HCT116 (cell line): ENCODE measurements at regions not wholly inside any gene's neighbourhood (a gene's known extent, or its start where the extent isn't known, plus 50 kb on each side); places are given as distances from the start of the nearest gene placed in this dataset.

Experiments
- ATAC-seq: fragments of 200-7000 bp; cut with Tn5 transposase; 2 replicates; pipeline ENCODE4 v1.9.1; 2020; ENCODE audit warnings: mild to moderate bottlenecking, moderate library complexity
- BruUV-seq: library from RNA; stranded (reverse); fragments of 400-500 nt; replicated peaks from 2 replicates; lab custom pipeline; 2021; lab: Mats Ljungman, UMichigan
- CTCF ChIA-PET: fragments of 300-600 bp; sonication (Branson Sonifier 250); formaldehyde crosslinking; loops from one replicate; lab custom pipeline; 2021; ENCODE audit warnings: antibody characterized with exemption; lab: Charles Lee
- POLR2A ChIA-PET: fragments of 300-600, 350-600 bp; sonication (Branson Sonifier 250); formaldehyde crosslinking; loops from one replicate; lab custom pipeline; 2021; ENCODE audit warnings: antibody characterized with exemption; lab: Charles Lee
- RAD21 ChIA-PET, 2 experiments: fragments of 300-600 bp; sonication (Branson Sonifier 250); formaldehyde crosslinking; loops; one replicate each; lab custom pipeline; 2023; ENCODE audit warnings: low total read pairs in 2 of 2; ENCODE audit not compliant: uncharacterized antibody in 2 of 2, unreplicated experiment in 2 of 2, low non-redundant PET in 1 of 2; lab: Charles Lee
- DNase-seq: peaks from one replicate; pipeline ENCODE4 v3.0.0-alpha.2; 2010; ENCODE audit warnings: low read depth, low spot score
- H2AFZ ChIP-seq: fragments of 200-600 bp; shearing (Covaris generic), sonication (generic); 2 replicates; pipeline ENCODE4 v1.6.1; 2017; ENCODE audit warnings: low read depth, mixed run types, mixed read lengths, antibody characterized with exemption, low read length; ENCODE audit not compliant: poor library complexity, severe bottlenecking
- H3K27ac ChIP-seq: 2 replicates; pipeline ENCODE4 v1.5.1; 2012; ENCODE audit warnings: low read depth, low read length
- H3K27me3 ChIP-seq: fragments of 200-600 bp; sonication (generic); 2 replicates; pipeline ENCODE4 v1.6.1; 2016; ENCODE audit warnings: mixed run types, low read length, mixed read lengths; ENCODE audit not compliant: insufficient read depth
- H3K36me3 ChIP-seq, 2 experiments: fragments of 200-500 bp in 1 of 2; fragments of 200-600 bp in 1 of 2; sonication (Bioruptor generic) in 1 of 2; sonication (generic) in 1 of 2; 2 replicates each; pipeline versions ENCODE4 v1.5.1 to v1.6.1; 2014 to 2016; ENCODE audit warnings: low read length in 2 of 2, inconsistent platforms in 1 of 2, mixed read lengths in 1 of 2, mixed run types in 1 of 2; ENCODE audit not compliant: insufficient read depth in 2 of 2, control insufficient read depth in 1 of 2
- H3K4me1 ChIP-seq, 2 experiments: fragments of 200-600 bp in 1 of 2; sonication (generic) in 1 of 2; 2 replicates each; pipeline versions ENCODE4 v1.5.1 to v1.6.1; 2012 to 2017; ENCODE audit warnings: low read length in 2 of 2, inconsistent platforms in 1 of 2, mild to moderate bottlenecking in 1 of 2, mixed read lengths in 1 of 2, mixed run types in 1 of 2, moderate library complexity in 1 of 2; ENCODE audit not compliant: insufficient read depth in 2 of 2, control insufficient read depth in 1 of 2
- H3K4me2 ChIP-seq: fragments of 200-600 bp; sonication (generic); 2 replicates; pipeline ENCODE4 v1.6.1; 2017; ENCODE audit warnings: mixed run types, low read length, mixed read lengths
- H3K4me3 ChIP-seq, 2 experiments: fragments of 200-600 bp in 1 of 2; sonication (generic) in 1 of 2; replicated peaks in 1 of 2; 2 replicates each; pipeline ENCODE4 v1.5.1; 2011 to 2016; ENCODE audit warnings: low read length in 2 of 2, control low read depth in 1 of 2, low read depth in 1 of 2, mild to moderate bottlenecking in 1 of 2, mixed read lengths in 1 of 2, mixed run types in 1 of 2
- H3K79me2 ChIP-seq: fragments of 200-600 bp; sonication (generic); 2 replicates; pipeline ENCODE4 v1.6.1; 2017; ENCODE audit warnings: mild to moderate bottlenecking, mixed run types, low read length, moderate library complexity, mixed read lengths; ENCODE audit not compliant: insufficient read depth
- H3K9ac ChIP-seq: fragments of 200-600 bp; sonication (generic); 2 replicates; pipeline ENCODE4 v1.6.1; 2016; ENCODE audit warnings: low read length, mixed read lengths
- H3K9me2 ChIP-seq: fragments of 200-600 bp; sonication (generic), shearing (Covaris generic); 2 replicates; pipeline ENCODE4 v1.6.1; 2017; ENCODE audit warnings: mixed run types, mild to moderate bottlenecking, moderate library complexity; ENCODE audit not compliant: insufficient read depth
- H3K9me3 ChIP-seq, 2 experiments: fragments of 200-500 bp in 1 of 2; fragments of 200-600 bp in 1 of 2; sonication (Bioruptor generic) in 1 of 2; sonication (generic) in 1 of 2; 2 replicates each; pipeline ENCODE4 v1.6.1; 2014 to 2017; ENCODE audit warnings: low read length in 2 of 2, mixed read lengths in 2 of 2, inconsistent platforms in 1 of 2, low read depth in 1 of 2, mild to moderate bottlenecking in 1 of 2, mixed run types in 1 of 2, moderate library complexity in 1 of 2; ENCODE audit not compliant: control insufficient read depth in 1 of 2, insufficient read depth in 1 of 2
- H4K20me1 ChIP-seq: fragments of 200-600 bp; sonication (generic), shearing (Covaris generic); 2 replicates; pipeline ENCODE4 v1.6.1; 2017; ENCODE audit warnings: mixed run types, mild to moderate bottlenecking, moderate library complexity; ENCODE audit not compliant: insufficient read depth
- CEBPB ChIP-seq: IDR thresholded peaks from 2 replicates; pipeline ENCODE4 v1.6.1; 2012; ENCODE audit warnings: low read depth
- EZH2phosphoT487 ChIP-seq: fragments of 200-600 bp; IDR thresholded peaks from 2 replicates; pipeline ENCODE4 v1.6.1; 2018; ENCODE audit warnings: antibody characterized with exemption, borderline replicate concordance
- JUND ChIP-seq: IDR thresholded peaks from 2 replicates; pipeline ENCODE4 v1.6.1; 2012
- POLR2A ChIP-seq: IDR thresholded peaks from 2 replicates; pipeline ENCODE4 v1.7.0; 2011; ENCODE audit warnings: borderline replicate concordance; ENCODE audit not compliant: insufficient read depth, insufficient read length; ENCODE audit errors: extremely low read depth
- RAD21 ChIP-seq: IDR thresholded peaks from 2 replicates; pipeline ENCODE4 v1.6.1; 2012; ENCODE audit warnings: low read depth, mild to moderate bottlenecking
- TCF7L2 ChIP-seq: IDR thresholded peaks from 2 replicates; pipeline ENCODE4 v1.7.0; 2011; ENCODE audit warnings: borderline replicate concordance, inconsistent platforms; ENCODE audit not compliant: insufficient read depth, insufficient read length; ENCODE audit errors: extremely low read depth
- intact Hi-C: fragments of 100-400 bp; cut with micrococcal nuclease; formaldehyde crosslinking; loops from 2 replicates; pipeline ENCODE4 v1.10.0; 2022
- TF ChIP-seq, protein P1 (sequence below): IDR thresholded peaks from 2 replicates; pipeline ENCODE4 v1.6.1; 2011; ENCODE audit warnings: mild to moderate bottlenecking, low read length, moderate library complexity; ENCODE audit not compliant: insufficient replicate concordance; ENCODE audit errors: extremely low read depth
- TF ChIP-seq, protein P2 (sequence below): IDR thresholded peaks from 2 replicates; pipeline ENCODE4 v1.6.1; 2012; ENCODE audit warnings: low read depth

DNA sequence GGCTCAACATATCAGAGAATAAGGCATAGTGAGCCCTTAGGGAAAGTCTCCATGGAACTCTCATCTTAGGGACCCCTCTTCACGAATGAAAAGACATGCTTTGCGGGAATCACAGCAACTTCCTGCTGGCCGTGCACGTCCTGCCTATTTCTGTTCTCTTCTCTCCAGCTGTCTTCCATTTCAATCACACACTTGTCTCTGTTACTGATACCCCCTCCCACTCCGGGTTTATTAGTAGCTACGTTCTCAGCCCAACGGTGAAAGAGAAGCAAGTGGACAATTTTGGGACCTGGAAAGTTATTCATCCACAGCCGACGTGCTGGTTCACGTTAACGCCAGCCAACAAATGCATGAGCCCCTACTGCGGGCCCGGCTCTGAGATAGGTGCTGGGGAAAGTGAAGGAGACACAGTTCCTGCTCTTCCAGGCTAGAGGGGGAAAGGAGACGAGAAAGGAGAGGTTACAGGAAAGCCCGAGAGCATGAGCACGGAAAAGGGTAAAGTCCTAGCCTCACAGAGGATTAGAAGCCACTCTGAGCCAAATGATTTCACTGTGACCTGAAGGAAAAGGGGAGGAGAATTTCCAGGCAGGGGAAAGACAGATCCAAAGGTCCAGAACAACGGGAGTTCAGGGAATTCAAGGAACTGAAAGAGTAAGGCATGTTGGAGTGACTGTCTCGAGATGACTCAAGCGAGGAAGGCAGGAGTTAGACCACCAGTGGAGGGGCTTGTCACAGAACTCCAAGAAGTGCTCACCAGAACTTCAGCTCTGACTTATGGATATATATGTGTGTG lies 81.8 kb upstream of the CLDN10 start:
- ChIA-PET POLR2A (no interaction called here), RAD21 (no interaction called here), CTCF (interaction anchor here (0.5 kb wide), 1 partner anchor 1497 kb away, joined by 7 read pairs; no protein-coding TSS in a partner anchor)
- no peak overlapping the region for H3K4me2 ChIP-seq
- no peaks in the 10 kb centered on the region for H3K9me2 ChIP-seq
- H4K20me1 ChIP-seq, result no peaks in the 10 kb centered on the region
- H3K9ac ChIP-seq, result no peak overlapping the region
- H3K27me3 ChIP-seq, result no peaks in the 10 kb centered on the region
- TF ChIP-seq POLR2A (no peak), CEBPB (no peak), TCF7L2 (no peak), EZH2phosphoT487 (no peak), JUND (no peak)
- TF ChIP-seq, protein P1, sequence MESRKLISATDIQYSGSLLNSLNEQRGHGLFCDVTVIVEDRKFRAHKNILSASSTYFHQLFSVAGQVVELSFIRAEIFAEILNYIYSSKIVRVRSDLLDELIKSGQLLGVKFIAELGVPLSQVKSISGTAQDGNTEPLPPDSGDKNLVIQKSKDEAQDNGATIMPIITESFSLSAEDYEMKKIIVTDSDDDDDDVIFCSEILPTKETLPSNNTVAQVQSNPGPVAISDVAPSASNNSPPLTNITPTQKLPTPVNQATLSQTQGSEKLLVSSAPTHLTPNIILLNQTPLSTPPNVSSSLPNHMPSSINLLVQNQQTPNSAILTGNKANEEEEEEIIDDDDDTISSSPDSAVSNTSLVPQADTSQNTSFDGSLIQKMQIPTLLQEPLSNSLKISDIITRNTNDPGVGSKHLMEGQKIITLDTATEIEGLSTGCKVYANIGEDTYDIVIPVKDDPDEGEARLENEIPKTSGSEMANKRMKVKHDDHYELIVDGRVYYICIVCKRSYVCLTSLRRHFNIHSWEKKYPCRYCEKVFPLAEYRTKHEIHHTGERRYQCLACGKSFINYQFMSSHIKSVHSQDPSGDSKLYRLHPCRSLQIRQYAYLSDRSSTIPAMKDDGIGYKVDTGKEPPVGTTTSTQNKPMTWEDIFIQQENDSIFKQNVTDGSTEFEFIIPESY, result no peak
- no peak overlapping the region for H3K27ac ChIP-seq
- no peak for ATAC-seq
- no peaks in the 10 kb centered on the region for H3K4me1 ChIP-seq
- no TSS peak for BruUV-seq
- no peaks in the 10 kb centered on the region for H3K9me3 ChIP-seq
- DNase-seq, result no peak
- H3K4me3 ChIP-seq, result no peak overlapping the region
- H3K79me2 ChIP-seq, result no peaks in the 10 kb centered on the region
- H2AFZ ChIP-seq, result no peak overlapping the region
- intact Hi-C loops, result loop anchor here (10.0 kb wide), 1 partner anchor 176 kb away; no protein-coding TSS in a partner anchor
- H3K36me3 ChIP-seq, result no peaks in the 10 kb centered on the region

DNA sequence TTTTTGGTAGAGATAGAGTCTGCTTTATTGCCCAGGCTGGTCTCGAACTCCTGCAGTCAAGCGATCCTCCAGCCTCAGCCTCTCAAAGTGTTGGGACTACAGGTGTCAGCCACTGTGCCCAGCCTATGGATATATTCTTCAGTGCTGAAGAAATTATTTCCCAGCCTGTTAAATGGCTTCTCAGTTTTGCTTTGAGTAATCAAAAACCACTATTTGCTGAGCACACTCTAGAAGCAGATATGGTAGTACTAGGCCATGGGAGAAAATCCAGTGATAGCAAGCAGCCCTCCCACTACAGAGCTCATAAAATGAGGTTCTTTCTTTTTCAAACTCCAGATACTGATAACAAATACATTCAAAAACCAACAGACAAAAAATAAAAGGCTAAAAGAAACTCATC lies 80.6 kb upstream of the CLDN10 start:
- Histone ChIP-seq H3K27ac (no peak overlapping the region), H3K4me2 (no peak overlapping the region), H3K9ac (no peak overlapping the region), H4K20me1 (no peaks in the 10 kb centered on the region), H3K36me3 (no peaks in the 10 kb centered on the region), H3K79me2 (no peaks in the 10 kb centered on the region), H3K9me3 (no peaks in the 10 kb centered on the region), H2AFZ (no peak overlapping the region), H3K27me3 (no peaks in the 10 kb centered on the region), H3K4me3 (no peak overlapping the region), H3K4me1 (no peaks in the 10 kb centered on the region), H3K9me2 (no peaks in the 10 kb centered on the region)
- no TSS peak for BruUV-seq
- TF ChIP-seq RAD21 (no peak), EZH2phosphoT487 (no peak), JUND (no peak), TCF7L2 (no peak), POLR2A (no peak), CEBPB (no peak)
- TF ChIP-seq, protein P2, sequence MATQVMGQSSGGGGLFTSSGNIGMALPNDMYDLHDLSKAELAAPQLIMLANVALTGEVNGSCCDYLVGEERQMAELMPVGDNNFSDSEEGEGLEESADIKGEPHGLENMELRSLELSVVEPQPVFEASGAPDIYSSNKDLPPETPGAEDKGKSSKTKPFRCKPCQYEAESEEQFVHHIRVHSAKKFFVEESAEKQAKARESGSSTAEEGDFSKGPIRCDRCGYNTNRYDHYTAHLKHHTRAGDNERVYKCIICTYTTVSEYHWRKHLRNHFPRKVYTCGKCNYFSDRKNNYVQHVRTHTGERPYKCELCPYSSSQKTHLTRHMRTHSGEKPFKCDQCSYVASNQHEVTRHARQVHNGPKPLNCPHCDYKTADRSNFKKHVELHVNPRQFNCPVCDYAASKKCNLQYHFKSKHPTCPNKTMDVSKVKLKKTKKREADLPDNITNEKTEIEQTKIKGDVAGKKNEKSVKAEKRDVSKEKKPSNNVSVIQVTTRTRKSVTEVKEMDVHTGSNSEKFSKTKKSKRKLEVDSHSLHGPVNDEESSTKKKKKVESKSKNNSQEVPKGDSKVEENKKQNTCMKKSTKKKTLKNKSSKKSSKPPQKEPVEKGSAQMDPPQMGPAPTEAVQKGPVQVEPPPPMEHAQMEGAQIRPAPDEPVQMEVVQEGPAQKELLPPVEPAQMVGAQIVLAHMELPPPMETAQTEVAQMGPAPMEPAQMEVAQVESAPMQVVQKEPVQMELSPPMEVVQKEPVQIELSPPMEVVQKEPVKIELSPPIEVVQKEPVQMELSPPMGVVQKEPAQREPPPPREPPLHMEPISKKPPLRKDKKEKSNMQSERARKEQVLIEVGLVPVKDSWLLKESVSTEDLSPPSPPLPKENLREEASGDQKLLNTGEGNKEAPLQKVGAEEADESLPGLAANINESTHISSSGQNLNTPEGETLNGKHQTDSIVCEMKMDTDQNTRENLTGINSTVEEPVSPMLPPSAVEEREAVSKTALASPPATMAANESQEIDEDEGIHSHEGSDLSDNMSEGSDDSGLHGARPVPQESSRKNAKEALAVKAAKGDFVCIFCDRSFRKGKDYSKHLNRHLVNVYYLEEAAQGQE, result no peak
- RAD21 ChIA-PET, result no interaction called here
- POLR2A ChIA-PET, result no interaction called here
- ATAC-seq, result no peak
- no peak for DNase-seq
- intact Hi-C loops, result loop anchor here (10.0 kb wide), 1 partner anchor 177 kb away; no protein-coding TSS in a partner anchor
- CTCF ChIA-PET, result no interaction called here
